NCI-H1436 (cell line): ENCODE measurements at regions not wholly inside any gene's neighbourhood (a gene's known extent, or its start where the extent isn't known, plus 50 kb on each side); places are given as distances from the start of the nearest gene placed in this dataset.

Experiments used
- DNase-seq: peaks from one replicate; lab custom pipeline; 2025; lab: John Stamatoyannopoulos, UW

GRCh38 chr2:235358981-235359471 is 134.8 kb upstream of the AGAP1 start:
- DNase-seq = no peak

GRCh38 chr2:235360446-235360845 is 133.4 kb upstream of the AGAP1 start:
- DNase-seq = no peak

DNA sequence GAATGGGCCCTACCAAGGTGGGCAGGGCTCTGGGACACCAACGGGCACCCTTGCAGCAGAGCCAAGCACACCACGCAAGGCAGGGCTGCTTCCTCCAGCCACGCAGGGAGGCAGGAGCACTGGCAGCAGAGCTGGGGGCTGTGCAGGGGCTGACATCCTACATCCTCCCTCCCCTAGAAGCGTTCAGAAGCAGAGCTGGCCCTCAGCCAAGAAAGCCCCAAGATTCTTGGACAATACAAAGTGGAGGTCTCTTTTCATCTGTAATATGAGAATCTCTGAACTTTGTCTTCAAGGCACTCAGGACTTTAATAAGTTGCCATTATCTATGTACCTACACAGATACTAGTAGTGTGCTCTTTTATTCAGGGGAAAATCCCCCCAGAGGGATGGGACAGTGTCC is 128.1 kb upstream of the AGAP1 start:
- DNase-seq = no peak

- no peak for DNase-seq
Measured at GRCh38 chr2:235366390-235366789, 127.5 kb upstream of the AGAP1 start.

- no peak for DNase-seq
Measured at GRCh38 chr2:235366807-235367206, 127.0 kb upstream of the AGAP1 start.

- no peak for DNase-seq
Measured at GRCh38 chr2:235371018-235371417, 122.8 kb upstream of the AGAP1 start.

DNA sequence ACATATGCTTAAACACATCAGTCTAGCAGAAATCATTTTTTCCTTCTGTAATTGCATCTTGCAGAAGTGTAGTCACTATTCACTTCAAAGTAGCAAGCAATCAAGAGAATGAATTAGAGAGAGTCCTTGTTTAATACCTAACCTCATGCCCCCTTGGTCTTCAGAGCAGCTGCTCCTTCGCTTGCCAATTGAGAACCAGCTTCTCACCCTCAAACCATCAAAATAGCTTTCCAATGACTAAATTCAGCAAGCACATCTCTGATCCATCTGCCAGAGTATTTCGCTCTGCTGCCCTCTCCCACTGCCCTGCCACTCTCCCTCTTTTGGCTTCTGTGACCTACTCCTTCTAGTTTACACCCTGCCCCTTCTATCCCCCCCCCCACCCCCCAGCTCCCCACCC is 120.7 kb upstream of the AGAP1 start:
- DNase-seq = no peak

- no peak for DNase-seq
Measured at GRCh38 chr2:235377176-235377575, 116.7 kb upstream of the AGAP1 start.

GRCh38 chr2:235378246-235378645 is 115.6 kb upstream of the AGAP1 start:
- no peak for DNase-seq

- DNase-seq = no peak
Measured at GRCh38 chr2:235378944-235379343, 114.9 kb upstream of the AGAP1 start.

GRCh38 chr2:235381261-235381912 is 112.5 kb upstream of the AGAP1 start:
- DNase-seq = no peak

- no peak for DNase-seq
Measured at GRCh38 chr2:235382179-235382578, 111.7 kb upstream of the AGAP1 start.

DNA sequence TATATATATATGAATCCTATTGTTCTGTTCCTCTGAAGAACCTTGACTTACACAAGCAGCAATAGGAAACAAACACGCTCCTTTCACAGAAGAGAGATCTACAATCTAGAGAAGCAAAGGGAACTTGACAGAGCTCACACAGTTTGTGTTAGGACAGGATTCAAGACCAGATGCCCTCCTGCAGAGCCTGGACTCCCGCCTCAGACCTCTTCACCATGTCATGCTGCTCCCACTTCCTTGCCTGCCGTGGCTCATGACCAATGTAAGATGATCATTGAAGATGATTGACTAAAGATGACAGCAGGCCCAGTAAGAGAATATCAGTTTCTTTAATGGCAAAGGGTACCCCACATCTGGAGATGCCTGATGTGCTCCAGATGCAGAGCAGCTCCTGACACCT is 111.2 kb upstream of the AGAP1 start:
- DNase-seq = no peak

GRCh38 chr2:235383272-235383843 is 110.5 kb upstream of the AGAP1 start:
- DNase-seq = no peak

DNA sequence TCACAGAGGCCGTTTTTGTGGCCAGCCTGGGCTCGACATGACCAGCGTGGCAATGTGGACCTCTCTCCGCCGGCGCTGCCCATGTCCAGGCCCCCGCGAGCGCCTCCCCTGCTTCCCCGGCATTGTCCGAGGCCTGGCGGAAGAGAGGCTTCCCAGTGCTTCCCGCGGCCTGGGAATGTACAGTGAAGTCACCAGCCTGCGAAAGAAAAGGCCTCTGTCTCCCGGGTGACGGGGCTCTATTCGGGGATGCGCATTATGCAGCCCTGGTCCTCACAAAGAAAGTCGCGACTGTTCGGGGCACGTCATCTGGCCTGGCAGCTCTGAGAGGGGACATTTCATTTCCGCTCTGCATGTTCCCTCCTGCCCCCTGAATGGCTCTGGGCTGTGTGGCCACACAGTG is 109.2 kb upstream of the AGAP1 start:
- no peak for DNase-seq

- DNase-seq = no peak
Measured at GRCh38 chr2:235389626-235390025, 104.2 kb upstream of the AGAP1 start.

DNA sequence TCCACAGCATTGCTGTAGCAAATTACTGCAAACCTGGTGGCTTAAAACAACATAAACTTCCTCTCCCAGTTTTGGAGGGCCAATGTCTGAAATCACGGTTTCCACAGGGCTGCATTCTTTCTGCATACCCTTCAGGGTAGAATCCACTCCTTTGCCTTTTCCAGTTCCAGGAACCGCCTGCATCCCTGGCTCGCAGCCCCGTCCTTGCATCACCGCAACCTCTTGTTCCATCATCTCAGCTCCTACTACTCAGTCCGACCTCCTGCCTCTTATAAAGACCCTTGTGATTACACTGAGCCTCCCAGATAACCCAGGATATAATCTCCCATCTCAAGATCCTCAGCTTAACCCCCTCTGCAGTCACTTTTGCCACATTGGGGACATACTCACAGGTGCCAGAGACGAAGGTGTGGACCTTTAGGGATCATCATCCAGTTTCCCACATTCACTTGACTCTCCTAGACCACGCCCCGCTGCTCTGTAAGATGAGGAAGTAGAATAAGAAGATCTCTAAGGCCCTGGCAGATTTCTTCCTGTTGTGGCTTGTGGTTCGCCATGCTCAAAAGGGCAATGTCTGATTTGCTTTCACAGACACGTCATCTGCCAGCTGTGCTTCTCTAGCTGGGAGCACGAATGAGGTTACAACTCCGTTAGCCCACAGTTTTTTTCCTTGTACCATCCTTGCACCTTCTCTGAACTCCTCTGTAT is 103.6 kb upstream of the AGAP1 start:
- no peak for DNase-seq

DNA sequence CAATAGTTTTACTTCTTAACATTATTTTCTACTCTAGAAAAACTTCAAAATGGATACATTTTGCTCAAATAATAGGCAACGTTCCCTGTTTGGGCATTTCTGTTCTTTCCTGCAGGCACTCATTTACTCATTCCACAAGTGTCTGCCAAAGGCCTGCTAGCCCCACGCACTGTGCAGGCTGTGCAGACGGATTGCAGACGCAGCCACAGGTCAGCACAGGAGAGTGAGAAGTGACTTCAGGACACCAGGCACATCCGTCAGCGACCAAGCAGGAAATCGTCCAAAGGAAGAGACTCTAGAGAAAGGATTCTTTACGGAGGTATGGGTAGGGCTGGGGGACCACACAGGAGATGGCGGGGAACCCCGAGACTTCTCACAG is 103.0 kb upstream of the AGAP1 start:
- DNase-seq = no peak

DNA sequence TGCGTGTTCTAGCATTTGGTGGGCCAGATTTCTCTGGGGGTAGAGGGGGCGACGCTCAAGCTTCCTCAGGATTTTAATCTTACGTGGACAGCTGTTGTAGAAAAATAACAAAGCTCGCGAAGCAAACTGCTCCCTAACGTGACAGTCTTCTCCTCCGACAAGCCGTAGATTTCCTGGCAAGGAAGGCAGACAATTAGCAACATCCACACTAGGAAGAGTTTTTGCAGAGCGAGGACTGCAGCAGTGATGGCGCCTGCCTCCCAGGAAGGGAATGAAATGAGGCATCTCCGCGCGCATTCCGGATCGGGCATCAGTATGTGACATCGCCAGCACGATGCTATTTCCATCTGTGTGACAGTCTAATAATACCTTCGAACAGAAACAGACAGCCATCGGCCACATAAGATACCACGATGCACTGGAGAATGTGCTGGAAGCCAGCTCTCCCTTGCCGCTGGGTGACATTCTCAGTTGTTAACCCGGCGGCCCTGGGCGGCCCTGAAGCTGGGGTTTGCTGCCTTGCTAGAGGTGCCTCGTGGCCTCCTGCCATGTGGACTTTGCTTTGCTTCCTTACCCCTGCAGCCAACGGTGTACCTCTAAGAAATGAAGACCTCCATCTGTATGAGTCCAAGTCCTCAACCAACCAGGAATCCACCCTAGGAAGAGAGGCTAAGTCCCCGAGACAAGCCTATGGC is 101.8 kb upstream of the AGAP1 start:
- DNase-seq = no peak

DNA sequence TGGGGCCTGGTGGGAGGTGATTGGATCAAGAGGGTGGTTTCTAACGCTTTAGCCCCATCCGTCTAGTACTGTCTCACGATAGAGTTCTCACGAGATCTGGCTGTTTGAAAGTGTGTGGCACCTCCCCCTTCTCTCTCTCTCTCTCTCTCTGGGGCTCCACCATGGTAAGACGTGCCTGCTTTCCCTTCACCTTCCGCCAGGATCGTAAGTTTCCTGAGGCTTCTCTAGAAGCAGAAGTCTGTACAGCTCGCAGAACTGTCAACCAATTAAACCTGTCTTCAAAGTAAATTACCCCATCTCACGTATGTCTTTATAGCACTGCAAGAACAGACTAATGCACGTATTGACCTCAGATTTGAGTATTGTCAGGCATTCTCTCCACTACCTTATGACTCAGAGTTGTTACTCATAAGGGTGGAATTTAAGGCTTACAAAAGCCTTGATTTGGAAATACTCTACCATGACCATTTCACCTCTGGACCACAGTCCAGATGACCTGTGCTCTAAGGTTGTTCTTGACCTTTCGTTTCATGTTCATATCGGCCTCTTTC is 99.5 kb upstream of the AGAP1 start:
- no peak for DNase-seq

DNA sequence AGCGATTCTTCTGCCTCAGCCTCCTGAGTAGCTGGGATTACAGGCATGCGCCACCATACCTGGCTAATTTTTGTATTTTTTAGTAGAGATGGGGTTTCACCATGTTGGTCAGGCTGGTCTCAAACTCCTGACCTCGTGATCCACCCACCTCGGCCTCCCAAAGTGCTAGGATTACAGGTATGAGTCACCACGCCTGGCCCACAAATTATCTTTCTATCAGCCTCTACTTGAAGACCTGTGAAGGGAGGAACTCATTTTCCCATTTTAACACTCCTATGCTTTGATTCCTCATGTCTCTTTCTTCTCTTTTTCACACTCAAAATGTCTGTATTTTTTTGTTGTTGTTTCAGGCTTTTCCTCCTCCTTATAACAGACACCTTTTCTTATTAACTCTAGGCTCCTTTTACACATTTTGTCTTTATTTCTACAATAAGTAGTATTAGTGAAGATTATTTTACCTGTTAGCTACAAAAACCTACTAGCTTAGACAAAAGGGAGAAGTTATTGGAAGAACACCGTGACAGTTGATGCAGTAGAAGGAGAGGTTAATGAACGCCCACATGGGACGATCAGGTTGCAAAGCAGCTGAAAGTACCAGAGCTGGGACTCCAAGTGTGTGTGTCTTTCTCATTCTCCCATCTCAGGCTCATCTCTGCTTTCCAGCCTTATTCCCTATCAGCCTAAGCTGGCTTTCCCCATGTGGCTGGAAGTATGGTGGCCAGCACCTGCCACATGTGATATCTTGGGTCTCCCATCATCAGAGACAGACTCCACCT is 97.6 kb upstream of the AGAP1 start:
- DNase-seq = no peak

DNA sequence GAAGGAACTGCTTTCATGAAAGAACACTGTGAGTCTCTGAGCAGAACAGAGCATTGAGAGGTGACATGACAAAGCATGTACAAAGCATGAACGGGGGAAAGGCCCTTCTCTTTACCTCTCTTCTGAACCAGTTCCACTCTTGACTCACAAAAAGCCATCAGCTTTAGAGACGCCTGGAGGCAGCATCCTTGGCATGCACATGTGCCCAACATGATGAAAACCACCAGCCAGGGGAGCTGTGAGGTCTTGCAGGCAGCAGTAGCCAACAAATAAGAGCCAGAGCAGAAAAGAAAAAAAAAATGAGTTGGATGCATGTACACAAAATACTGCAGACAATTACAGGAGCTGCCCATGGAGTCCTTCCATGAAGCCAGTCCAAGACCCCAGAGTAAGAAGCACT is 95.5 kb upstream of the AGAP1 start:
- DNase-seq = no peak
